ELF-1 (cell line): ENCODE measurements at regions not wholly inside any gene's neighbourhood (a gene's known extent, or its start where the extent isn't known, plus 50 kb on each side); places are given as distances from the start of the nearest gene placed in this dataset.

Source experiments
- DNase-seq: peaks from one replicate; pipeline ENCODE4 v3.0.0-alpha.2; 2016; ENCODE audit warnings: low read depth, low spot score

DNA sequence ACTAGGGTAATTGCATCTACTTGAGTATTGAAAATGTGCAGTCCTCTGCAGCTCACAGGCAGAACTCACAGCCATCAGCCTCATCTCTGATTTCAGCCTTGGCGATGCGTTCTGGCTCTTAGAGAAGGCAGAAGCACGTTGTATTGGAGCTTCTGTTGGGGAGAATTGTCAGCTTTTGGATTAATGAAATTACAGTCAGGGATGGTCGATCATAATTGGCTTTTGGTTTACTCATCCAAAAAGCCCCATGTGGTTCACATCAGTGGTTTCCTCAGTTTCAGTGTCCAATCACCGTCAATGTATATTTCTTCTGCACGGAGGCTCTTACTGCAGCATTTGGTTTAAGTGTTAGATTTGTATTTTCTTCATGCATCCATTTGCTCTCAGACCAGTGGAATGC is 218.5 kb upstream of the SOX11 start:
- DNase-seq, result no peak

- no peak for DNase-seq
These were observed 217.5 kb upstream of the SOX11 start for GRCh38 chr2:5474716-5475115.

GRCh38 chr2:5479265-5479928 is 212.8 kb upstream of the SOX11 start:
- peak; percentile 67 for DNase-seq

DNA sequence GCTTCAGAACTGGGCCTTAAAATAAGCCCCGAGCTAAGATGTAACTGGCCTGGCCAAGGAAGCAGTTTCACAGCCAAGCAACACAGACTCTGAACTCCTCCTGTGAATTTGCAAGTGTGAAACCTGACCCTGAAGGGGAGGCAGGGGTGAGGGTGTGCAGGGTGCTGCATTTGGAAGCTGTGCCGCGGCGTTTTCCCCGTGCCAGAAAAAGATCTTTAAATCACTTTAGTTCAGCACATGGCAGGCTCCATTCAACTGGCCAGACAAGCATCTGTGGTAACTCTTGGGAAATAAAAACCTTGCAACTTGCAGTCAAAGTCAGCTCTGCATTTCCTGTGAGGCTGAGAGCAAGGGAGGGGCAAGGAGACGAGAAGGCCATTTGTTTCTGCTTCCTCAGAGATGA is 209.3 kb upstream of the SOX11 start:
- peak; percentile 61 for DNase-seq

GRCh38 chr2:5484868-5485267 is 207.3 kb upstream of the SOX11 start:
- DNase-seq, result no peak

DNA sequence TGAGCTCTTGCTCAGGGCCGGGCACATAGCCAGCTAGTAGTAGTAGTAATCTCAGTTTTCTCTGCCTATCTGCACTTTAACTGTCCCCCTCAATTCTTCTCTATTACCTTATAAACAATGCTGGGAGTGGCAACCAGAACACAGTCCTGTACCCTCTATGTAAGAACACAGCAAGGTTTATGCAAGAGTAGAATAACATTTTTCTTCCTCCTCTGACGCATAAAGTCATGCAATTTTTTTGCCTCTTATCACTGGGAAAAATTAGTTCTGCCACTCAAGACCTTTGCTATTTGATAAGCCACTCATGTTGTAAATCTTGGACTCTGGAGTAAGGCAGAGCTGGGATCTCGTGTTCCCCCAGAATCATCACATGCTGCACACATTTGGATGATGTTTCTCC is 200.7 kb upstream of the SOX11 start:
- no peak for DNase-seq

GRCh38 chr2:5493256-5493655 is 198.9 kb upstream of the SOX11 start:
- no peak for DNase-seq

DNA sequence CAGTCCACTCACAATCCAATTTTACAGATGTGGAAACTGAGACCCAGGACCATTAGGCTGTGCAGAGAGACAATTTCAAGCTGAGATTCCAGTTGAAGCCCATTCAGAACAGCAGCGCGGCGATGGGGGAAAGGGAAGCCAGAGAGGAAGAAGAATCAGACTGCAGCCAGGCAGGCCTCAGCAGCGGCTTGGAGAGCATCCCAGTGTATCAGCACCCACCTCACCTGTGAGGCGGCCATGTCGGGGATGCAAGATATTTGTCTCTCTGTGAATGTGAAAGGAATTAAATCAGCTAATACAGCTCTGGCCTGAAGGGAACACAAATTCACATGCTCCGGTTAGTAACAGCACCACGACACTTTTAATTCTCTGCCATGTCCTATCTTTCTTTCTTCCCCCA is 198.0 kb upstream of the SOX11 start:
- no peak for DNase-seq

GRCh38 chr2:5495586-5495985 is 196.6 kb upstream of the SOX11 start:
- no peak for DNase-seq

GRCh38 chr2:5497874-5498273 is 194.3 kb upstream of the SOX11 start:
- DNase-seq, result no peak

GRCh38 chr2:5501807-5502206 is 190.4 kb upstream of the SOX11 start:
- DNase-seq, result no peak

DNA sequence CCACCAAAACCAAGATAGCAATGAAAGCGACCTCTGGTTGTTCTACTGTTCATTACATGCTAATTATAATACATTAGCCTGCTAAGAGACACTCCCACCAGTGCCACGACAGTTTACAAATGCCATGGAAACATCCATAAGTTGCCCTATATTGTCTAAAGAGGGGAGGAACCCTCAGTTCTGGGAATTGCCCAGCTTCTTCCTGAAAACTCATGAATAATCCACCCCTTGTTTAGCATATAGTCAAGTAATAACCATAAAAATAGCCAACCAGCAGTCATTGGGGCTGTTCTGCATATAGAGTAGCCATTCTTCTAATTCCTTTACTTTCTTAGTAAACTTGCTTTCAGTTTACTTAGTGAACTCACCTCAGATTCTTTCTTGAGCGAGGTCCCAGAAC is 189.8 kb upstream of the SOX11 start:
- no peak for DNase-seq

GRCh38 chr2:5504756-5505155 is 187.4 kb upstream of the SOX11 start:
- DNase-seq, result no peak

- DNase-seq, result peak; percentile 34
These were observed 184.8 kb upstream of the SOX11 start for GRCh38 chr2:5507367-5507766.

GRCh38 chr2:5509362-5509761 is 182.8 kb upstream of the SOX11 start:
- no peak for DNase-seq

GRCh38 chr2:5510082-5510481 is 182.1 kb upstream of the SOX11 start:
- no peak for DNase-seq

GRCh38 chr2:5515693-5516092 is 176.5 kb upstream of the SOX11 start:
- DNase-seq, result no peak

- DNase-seq, result no peak
These were observed 172.9 kb upstream of the SOX11 start for GRCh38 chr2:5519286-5519685.

DNA sequence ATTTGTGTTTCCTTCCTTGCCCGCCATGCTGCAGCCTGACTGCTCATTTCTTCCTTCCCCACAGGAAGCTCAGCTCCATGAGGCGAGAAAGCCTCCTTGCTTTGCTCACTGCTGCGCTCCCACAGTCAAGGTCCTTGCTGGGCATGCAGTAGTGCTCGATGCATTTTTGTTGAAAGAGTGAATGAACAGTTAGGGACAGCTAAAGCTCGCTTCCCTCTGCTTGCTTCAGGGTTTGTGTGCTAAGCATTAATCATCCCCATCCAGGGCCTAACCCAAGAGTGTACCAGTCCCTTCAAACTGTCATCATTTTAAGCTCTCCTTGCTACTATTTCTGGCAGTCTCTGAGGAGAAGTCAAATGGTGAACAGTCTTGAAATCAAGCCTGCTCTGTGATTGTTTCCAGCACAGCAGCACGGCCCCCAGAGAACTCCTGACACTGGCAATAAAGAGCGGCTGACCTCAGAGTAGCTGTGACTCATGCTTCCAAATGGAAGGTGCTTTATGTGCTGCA is 171.7 kb upstream of the SOX11 start:
- DNase-seq, result peak; percentile 13

GRCh38 chr2:5521461-5521860 is 170.7 kb upstream of the SOX11 start:
- DNase-seq, result no peak

DNA sequence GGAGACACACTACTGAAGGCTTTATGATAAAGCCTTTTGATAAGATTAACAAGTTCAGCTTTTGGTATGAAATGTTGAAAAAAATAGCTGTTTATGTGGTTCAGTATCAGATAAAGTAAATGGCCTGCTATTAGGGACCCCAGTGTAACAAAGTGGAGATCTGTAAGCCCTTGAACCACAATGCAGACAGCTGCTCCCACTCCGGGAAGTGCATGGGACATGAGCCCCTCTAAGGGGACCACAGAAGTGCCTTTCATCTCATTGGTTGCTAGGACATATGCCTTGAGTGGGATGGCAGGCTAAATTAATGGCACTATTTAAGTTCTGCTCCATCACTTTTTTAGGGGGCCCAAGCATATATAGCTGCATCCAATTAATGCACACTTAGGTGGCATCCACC is 167.6 kb upstream of the SOX11 start:
- no peak for DNase-seq

GRCh38 chr2:5528706-5529105 is 163.5 kb upstream of the SOX11 start:
- no peak for DNase-seq

DNA sequence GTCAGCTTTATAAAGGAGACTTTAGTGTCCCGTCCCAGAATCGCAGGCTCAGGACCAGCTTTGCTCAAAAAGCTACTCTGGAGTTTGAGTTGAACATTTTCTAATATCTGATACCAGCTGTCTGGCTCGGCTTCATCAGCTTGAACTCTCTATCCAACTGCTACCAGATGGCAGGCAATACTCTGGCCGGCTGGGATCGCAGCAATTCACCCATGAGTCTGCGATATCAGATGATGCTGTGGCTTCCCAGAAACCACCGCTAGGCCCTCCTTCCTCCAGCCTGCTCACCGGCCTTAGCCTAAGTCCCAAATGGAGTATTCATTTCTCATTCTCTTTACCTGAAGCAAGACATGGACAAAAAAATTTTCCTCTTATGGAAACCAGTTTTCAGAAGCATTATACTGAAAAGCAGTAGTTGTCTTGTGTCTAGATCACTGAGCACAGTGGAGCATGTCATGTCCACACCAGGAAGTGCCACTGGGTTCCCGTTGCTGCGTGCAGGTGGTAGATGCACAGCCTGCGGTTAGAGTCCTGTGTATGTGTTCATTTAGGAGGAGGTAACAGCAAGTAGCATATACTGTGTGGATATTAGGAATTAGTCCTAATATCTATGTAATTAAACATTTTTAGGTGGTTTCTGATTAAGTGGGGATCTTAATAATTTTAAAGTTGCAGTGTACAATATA is 162.0 kb upstream of the SOX11 start:
- no peak for DNase-seq
